ENCODE measurements at regions not wholly inside any gene's neighbourhood (a gene's known extent, or its start where the extent isn't known, plus 50 kb on each side); places are given as distances from the start of the nearest gene placed in this dataset.

GRCh38 chr6:84424956-84425355 is 197.5 kb upstream of the CEP162 start:
- Histone ChIP-seq H3K4me1 (0 out of 2 replicates have a peak, but pooled peaks cover 2% of the 10 kb centered on the region), H3K27me3 (ENCODE audit: low read depth) (peaks cover 12% of the 10 kb centered on the region; the same call in 1 of the 2 replicates), H3K9me3 (no peaks in the 10 kb centered on the region), H3K36me3 (replicated peaks) (no peaks in the 10 kb centered on the region), H3K4me3 (no peak overlapping the region)
- in situ Hi-C loops (cut with MboI; ENCODE audit: low sequenced_read_pairs), result no loop called here
- DNase-seq (ENCODE audit: low spot score in 2 of 2), result no peak

GRCh38 chr6:84422380-84422968 is 195.0 kb upstream of the CEP162 start:
- peak; percentile 33 to 74 for DNase-seq (ENCODE audit: low spot score in 2 of 2)
- no peak overlapping the region for H3K4me3 ChIP-seq

DNA sequence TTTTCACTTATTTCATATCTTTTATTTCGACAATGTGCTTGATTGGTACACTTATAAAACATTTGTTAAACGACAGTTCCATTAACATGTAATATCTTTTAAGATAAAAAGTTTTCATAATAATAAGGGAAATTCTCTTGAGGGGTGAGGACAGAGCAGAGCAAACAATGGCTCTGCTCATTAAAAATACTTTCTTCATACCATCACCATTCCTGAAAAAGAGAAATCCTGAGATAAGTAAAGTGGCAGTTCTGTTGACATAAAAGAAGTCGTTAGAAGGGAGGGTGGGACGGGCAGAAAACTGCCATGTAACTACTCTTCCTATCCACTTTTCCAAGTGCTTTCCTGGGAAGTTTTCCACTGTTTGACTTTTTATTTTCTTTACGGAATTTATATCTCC is 193.6 kb upstream of the CEP162 start:
- H3K27me3 ChIP-seq (ENCODE audit: low read depth), result no peaks in the 10 kb centered on the region
- in situ Hi-C loops (cut with MboI; ENCODE audit: low sequenced_read_pairs), result no loop called here
- no peaks in the 10 kb centered on the region for H3K36me3 ChIP-seq (replicated peaks)
- H3K9me3 ChIP-seq, result no peaks in the 10 kb centered on the region
- H3K4me1 ChIP-seq, result 0 out of 2 replicates have a peak, but pooled peaks cover 2% of the 10 kb centered on the region
- DNase-seq (ENCODE audit: low spot score in 2 of 2), result no peak
- no peak overlapping the region for H3K4me3 ChIP-seq

More at GRCh38 chr6:84422380-84422968, 195.0 kb upstream of the CEP162 start:
- Histone ChIP-seq H3K4me1 (0 out of 2 replicates have a peak, but pooled peaks cover 2% of the 10 kb centered on the region), H3K36me3 (replicated peaks) (no peaks in the 10 kb centered on the region), H3K9me3 (no peaks in the 10 kb centered on the region), H3K27me3 (ENCODE audit: low read depth) (peaks cover 5% of the 10 kb centered on the region; the same call in 1 of the 2 replicates)
- in situ Hi-C loops (cut with MboI; ENCODE audit: low sequenced_read_pairs), result no loop called here

GRCh38 chr6:84417260-84417659 is 189.8 kb upstream of the CEP162 start:
- Histone ChIP-seq H3K9me3 (no peaks in the 10 kb centered on the region), H3K27me3 (ENCODE audit: low read depth) (no peaks in the 10 kb centered on the region; the same call in 1 of the 2 replicates), H3K4me3 (no peak overlapping the region), H3K4me1 (no peaks in the 10 kb centered on the region), H3K36me3 (replicated peaks) (no peaks in the 10 kb centered on the region)
- no peak for DNase-seq (ENCODE audit: low spot score in 2 of 2)
- in situ Hi-C loops (cut with MboI; ENCODE audit: low sequenced_read_pairs), result no loop called here

GRCh38 chr6:84416043-84416657 is 188.7 kb upstream of the CEP162 start:
- no peaks in the 10 kb centered on the region for H3K4me1 ChIP-seq
- H3K36me3 ChIP-seq (replicated peaks), result no peaks in the 10 kb centered on the region
- DNase-seq (ENCODE audit: low spot score in 2 of 2), result no peak
- H3K4me3 ChIP-seq, result no peak overlapping the region
- in situ Hi-C loops (cut with MboI; ENCODE audit: low sequenced_read_pairs), result no loop called here
- H3K9me3 ChIP-seq, result no peaks in the 10 kb centered on the region
- no peaks in the 10 kb centered on the region; the same call in 1 of the 2 replicates for H3K27me3 ChIP-seq (ENCODE audit: low read depth)

DNA sequence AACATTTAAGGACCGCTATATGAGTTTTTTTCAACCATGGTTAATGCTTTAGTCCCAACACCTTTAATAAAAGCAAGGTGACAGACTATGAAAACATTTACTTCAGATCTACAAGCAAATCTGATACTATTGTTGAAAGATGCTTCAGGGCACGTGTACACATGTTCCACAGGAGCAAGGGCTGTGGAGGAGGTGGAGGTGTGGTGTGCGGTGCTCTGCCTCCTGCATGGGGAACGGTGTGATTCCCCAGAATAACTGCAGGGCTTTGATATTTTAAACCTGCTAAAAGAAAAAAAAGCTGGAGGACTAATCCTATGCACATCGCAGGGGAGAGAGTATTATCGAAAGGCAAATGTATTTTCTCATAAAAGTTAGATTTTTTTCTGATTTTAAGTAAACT is 188.1 kb upstream of the CEP162 start:
- no peaks in the 10 kb centered on the region for H3K4me1 ChIP-seq
- H3K27me3 ChIP-seq (ENCODE audit: low read depth), result no peaks in the 10 kb centered on the region; the same call in 1 of the 2 replicates
- H3K4me3 ChIP-seq, result no peak overlapping the region
- no peaks in the 10 kb centered on the region for H3K36me3 ChIP-seq (replicated peaks)
- no peaks in the 10 kb centered on the region for H3K9me3 ChIP-seq
- DNase-seq (ENCODE audit: low spot score in 2 of 2), result no peak
- in situ Hi-C loops (cut with MboI; ENCODE audit: low sequenced_read_pairs), result no loop called here

- Histone ChIP-seq H3K4me1 (no peaks in the 10 kb centered on the region), H3K9me3 (no peaks in the 10 kb centered on the region), H3K36me3 (replicated peaks) (no peaks in the 10 kb centered on the region), H3K27me3 (ENCODE audit: low read depth) (no peaks in the 10 kb centered on the region; the same call in 1 of the 2 replicates), H3K4me3 (no peak overlapping the region)
- in situ Hi-C loops (cut with MboI; ENCODE audit: low sequenced_read_pairs), result no loop called here
- DNase-seq (ENCODE audit: low spot score in 2 of 2), result no peak
Observed at GRCh38 chr6:84415068-84415467, 187.6 kb upstream of the CEP162 start.

DNA sequence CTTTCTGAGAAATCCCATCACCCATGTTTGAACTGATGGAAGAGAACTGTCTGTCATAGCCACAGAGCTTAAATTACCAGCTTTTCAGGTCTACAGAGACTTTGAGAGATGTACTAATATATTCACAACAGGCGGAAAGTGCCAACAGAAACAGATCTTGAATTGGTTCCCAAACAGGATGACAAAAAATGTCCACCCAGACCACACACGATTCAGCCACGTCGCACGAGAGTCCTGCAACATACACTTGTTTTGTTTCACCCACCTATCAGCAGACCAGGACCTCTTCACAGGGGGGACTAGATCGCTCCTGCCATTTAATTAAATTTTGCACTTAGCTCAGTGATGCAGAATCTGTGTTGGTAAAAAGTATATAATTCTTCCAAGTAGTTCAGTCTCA is 187.1 kb upstream of the CEP162 start:
- H3K4me1 ChIP-seq, result no peaks in the 10 kb centered on the region
- no peaks in the 10 kb centered on the region; the same call in 1 of the 2 replicates for H3K27me3 ChIP-seq (ENCODE audit: low read depth)
- in situ Hi-C loops (cut with MboI; ENCODE audit: low sequenced_read_pairs), result no loop called here
- H3K9me3 ChIP-seq, result no peaks in the 10 kb centered on the region
- H3K36me3 ChIP-seq (replicated peaks), result no peaks in the 10 kb centered on the region
- no peak for DNase-seq (ENCODE audit: low spot score in 2 of 2)
- H3K4me3 ChIP-seq, result no peak overlapping the region

- Histone ChIP-seq H3K9me3 (no peaks in the 10 kb centered on the region), H3K4me1 (no peaks in the 10 kb centered on the region), H3K27me3 (ENCODE audit: low read depth) (no peaks in the 10 kb centered on the region; the same call in 1 of the 2 replicates), H3K36me3 (replicated peaks) (no peaks in the 10 kb centered on the region), H3K4me3 (no peak overlapping the region)
- in situ Hi-C loops (cut with MboI; ENCODE audit: low sequenced_read_pairs), result no loop called here
- no peak for DNase-seq (ENCODE audit: low spot score in 2 of 2)
Observed at GRCh38 chr6:84411060-84411629, 183.7 kb upstream of the CEP162 start.

DNA sequence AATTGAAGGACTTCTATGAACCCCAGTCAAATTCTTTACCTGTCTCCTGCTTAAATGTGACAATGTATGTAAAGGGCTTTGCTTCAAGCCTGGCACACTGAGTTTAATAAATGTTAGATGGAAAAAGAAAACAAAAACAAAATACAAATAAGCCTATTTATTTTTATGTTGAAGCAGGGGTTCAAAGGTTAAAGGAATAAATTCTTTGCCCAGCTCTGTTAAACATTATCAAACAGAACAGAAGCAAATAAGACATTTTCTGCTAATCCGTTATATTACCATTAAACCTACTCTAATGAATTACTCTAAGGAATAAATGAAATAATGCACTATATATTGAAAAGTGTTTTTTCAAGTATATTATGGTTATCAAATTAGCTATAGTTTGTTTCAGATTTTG is 182.5 kb upstream of the CEP162 start:
- no peak for DNase-seq (ENCODE audit: low spot score in 2 of 2)
- no peaks in the 10 kb centered on the region for H3K27me3 ChIP-seq (ENCODE audit: low read depth)
- no peaks in the 10 kb centered on the region for H3K9me3 ChIP-seq
- no peaks in the 10 kb centered on the region for H3K36me3 ChIP-seq (replicated peaks)
- in situ Hi-C loops (cut with MboI; ENCODE audit: low sequenced_read_pairs), result no loop called here
- no peaks in the 10 kb centered on the region for H3K4me1 ChIP-seq
- H3K4me3 ChIP-seq, result no peak overlapping the region

- Histone ChIP-seq H3K27me3 (ENCODE audit: low read depth) (no peaks in the 10 kb centered on the region), H3K4me1 (no peaks in the 10 kb centered on the region), H3K9me3 (no peaks in the 10 kb centered on the region), H3K36me3 (replicated peaks) (no peaks in the 10 kb centered on the region), H3K4me3 (no peak overlapping the region)
- in situ Hi-C loops (cut with MboI; ENCODE audit: low sequenced_read_pairs), result no loop called here
- DNase-seq (ENCODE audit: low spot score in 2 of 2), result no peak
Observed at GRCh38 chr6:84408028-84408427, 180.6 kb upstream of the CEP162 start.

DNA sequence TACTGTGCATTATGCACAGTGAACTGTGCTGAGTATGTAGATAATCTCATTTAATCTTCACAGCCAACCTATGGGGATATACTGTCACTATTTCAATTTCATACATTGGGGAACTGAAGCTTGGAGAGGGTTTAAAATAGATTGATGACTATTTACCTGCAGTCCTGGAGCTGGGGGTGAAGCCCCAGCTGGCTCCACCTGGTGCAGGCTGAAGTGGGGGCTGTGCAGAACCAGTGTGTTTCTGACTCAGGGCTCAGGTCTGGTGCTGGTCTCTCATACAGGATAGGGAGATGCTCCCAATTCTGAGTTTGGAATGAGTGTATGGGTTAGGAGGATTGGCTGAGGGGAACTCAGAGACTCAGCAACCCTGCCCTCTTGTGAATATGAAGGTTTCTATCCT is 176.1 kb upstream of the CEP162 start:
- no peaks in the 10 kb centered on the region for H3K27me3 ChIP-seq (ENCODE audit: low read depth)
- H3K36me3 ChIP-seq (replicated peaks), result no peaks in the 10 kb centered on the region
- no peak overlapping the region for H3K4me3 ChIP-seq
- in situ Hi-C loops (cut with MboI; ENCODE audit: low sequenced_read_pairs), result no loop called here
- no peak for DNase-seq (ENCODE audit: low spot score in 2 of 2)
- H3K4me1 ChIP-seq, result no peaks in the 10 kb centered on the region
- no peaks in the 10 kb centered on the region for H3K9me3 ChIP-seq

DNA sequence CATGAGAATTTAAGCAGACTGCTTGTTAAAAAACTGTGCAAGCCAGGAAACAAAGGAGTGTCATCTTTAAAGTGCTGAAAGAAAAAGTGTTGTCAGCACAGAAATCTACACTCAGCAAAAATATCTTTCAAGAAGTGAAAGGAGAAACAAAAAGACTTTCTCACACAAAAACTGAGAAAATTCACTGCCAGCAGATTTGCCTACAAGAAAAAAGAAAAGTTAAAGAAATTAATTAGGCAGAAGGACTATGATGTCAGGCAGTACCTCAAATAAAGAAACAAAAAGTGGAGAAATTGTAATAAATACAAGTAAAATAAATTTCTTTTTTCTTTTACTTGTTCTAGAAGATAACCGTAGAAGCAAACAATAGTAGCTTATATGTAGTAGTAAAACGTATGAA is 171.6 kb upstream of the CEP162 start:
- H3K4me3 ChIP-seq, result no peak overlapping the region
- H3K4me1 ChIP-seq, result no peaks in the 10 kb centered on the region
- no peaks in the 10 kb centered on the region for H3K9me3 ChIP-seq
- H3K27me3 ChIP-seq (ENCODE audit: low read depth), result no peaks in the 10 kb centered on the region
- DNase-seq (ENCODE audit: low spot score in 2 of 2), result no peak
- in situ Hi-C loops (cut with MboI; ENCODE audit: low sequenced_read_pairs), result no loop called here
- H3K36me3 ChIP-seq (replicated peaks), result no peaks in the 10 kb centered on the region

GRCh38 chr6:84392261-84392660 is 164.8 kb upstream of the CEP162 start:
- no peaks in the 10 kb centered on the region for H3K9me3 ChIP-seq
- in situ Hi-C loops (cut with MboI; ENCODE audit: low sequenced_read_pairs), result no loop called here
- DNase-seq (ENCODE audit: low spot score in 2 of 2), result no peak

More at GRCh38 chr6:84392261-84392660, 164.8 kb upstream of the CEP162 start:
- H3K27me3 ChIP-seq (ENCODE audit: low read depth), result no peaks in the 10 kb centered on the region
- H3K36me3 ChIP-seq (replicated peaks), result no peaks in the 10 kb centered on the region
- no peak overlapping the region for H3K4me3 ChIP-seq
- H3K4me1 ChIP-seq, result no peaks in the 10 kb centered on the region
